Nephron progenitor cell (in vitro differentiated cells): ENCODE measurements at regions not wholly inside any gene's neighbourhood (a gene's known extent, or its start where the extent isn't known, plus 50 kb on each side); places are given as distances from the start of the nearest gene placed in this dataset.
"Not testable (repeated sequence)": the region's sequence is repeated elsewhere in the genome, so short reads cannot be mapped to it uniquely, and the experiment has no call there.

Experiments
- DNase-seq: peaks from one replicate; pipeline ENCODE4 v3.0.0; 2021
- H3K27ac Mint-ChIP-seq: 2 replicates; pipeline ENCODE4 v1.8.0; 2021; ENCODE audit warnings: mild to moderate bottlenecking, moderate library complexity, mixed read lengths
- H3K27me3 Mint-ChIP-seq: 2 replicates; pipeline ENCODE4 v1.8.0; 2021; ENCODE audit warnings: mild to moderate bottlenecking, low read depth, mixed read lengths; ENCODE audit not compliant: poor library complexity
- H3K36me3 Mint-ChIP-seq: 2 replicates; pipeline ENCODE4 v1.8.0; 2021; ENCODE audit warnings: low read depth, mixed read lengths
- H3K4me1 Mint-ChIP-seq: 2 replicates; pipeline ENCODE4 v1.8.0; 2021; ENCODE audit warnings: mixed read lengths
- H3K4me3 Mint-ChIP-seq: 2 replicates; pipeline ENCODE4 v1.8.0; 2021; ENCODE audit warnings: mild to moderate bottlenecking, moderate library complexity, mixed read lengths
- H3K9me3 Mint-ChIP-seq: 2 replicates; pipeline ENCODE4 v1.8.0; 2021; ENCODE audit warnings: mild to moderate bottlenecking, moderate library complexity, mixed read lengths
- TF ChIP-seq, protein P1 (sequence below): fragments of 200-600 bp; sonication (generic); IDR thresholded peaks from 2 replicates; pipeline ENCODE4 v1.5.0; 2021; ENCODE audit warnings: antibody characterized with exemption

DNA sequence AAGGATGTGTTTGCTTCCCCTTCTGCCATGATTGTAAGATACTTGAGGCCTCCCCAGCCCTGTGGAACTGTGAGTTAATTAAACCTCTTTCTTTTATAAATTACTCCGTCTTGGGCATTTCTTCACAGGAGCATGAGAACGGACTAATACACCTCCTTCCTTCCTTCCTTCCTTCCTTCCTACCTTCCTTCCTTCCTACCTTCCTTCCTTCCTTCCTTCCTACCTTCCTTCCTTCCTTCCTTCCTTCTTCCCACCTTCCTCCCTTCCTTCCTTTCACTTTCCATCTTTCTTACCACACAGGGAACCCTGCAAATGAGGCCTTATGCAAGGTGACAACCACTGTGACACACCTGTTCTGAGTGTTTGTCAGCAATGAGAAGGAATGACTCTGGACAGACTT lies 141.3 kb upstream of the EXOC2 start:
- no peak overlapping the region for H3K27ac Mint-ChIP-seq
- peaks cover 3% of the 10 kb centered on the region for H3K36me3 Mint-ChIP-seq
- no peak overlapping the region for H3K4me3 Mint-ChIP-seq
- peaks cover 7% of the 10 kb centered on the region for H3K27me3 Mint-ChIP-seq
- no peak for DNase-seq
- no peaks in the 10 kb centered on the region for H3K4me1 Mint-ChIP-seq
- TF ChIP-seq, protein P1, sequence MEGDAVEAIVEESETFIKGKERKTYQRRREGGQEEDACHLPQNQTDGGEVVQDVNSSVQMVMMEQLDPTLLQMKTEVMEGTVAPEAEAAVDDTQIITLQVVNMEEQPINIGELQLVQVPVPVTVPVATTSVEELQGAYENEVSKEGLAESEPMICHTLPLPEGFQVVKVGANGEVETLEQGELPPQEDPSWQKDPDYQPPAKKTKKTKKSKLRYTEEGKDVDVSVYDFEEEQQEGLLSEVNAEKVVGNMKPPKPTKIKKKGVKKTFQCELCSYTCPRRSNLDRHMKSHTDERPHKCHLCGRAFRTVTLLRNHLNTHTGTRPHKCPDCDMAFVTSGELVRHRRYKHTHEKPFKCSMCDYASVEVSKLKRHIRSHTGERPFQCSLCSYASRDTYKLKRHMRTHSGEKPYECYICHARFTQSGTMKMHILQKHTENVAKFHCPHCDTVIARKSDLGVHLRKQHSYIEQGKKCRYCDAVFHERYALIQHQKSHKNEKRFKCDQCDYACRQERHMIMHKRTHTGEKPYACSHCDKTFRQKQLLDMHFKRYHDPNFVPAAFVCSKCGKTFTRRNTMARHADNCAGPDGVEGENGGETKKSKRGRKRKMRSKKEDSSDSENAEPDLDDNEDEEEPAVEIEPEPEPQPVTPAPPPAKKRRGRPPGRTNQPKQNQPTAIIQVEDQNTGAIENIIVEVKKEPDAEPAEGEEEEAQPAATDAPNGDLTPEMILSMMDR: no peak
- peaks cover 40% of the 10 kb centered on the region for H3K9me3 Mint-ChIP-seq

DNA sequence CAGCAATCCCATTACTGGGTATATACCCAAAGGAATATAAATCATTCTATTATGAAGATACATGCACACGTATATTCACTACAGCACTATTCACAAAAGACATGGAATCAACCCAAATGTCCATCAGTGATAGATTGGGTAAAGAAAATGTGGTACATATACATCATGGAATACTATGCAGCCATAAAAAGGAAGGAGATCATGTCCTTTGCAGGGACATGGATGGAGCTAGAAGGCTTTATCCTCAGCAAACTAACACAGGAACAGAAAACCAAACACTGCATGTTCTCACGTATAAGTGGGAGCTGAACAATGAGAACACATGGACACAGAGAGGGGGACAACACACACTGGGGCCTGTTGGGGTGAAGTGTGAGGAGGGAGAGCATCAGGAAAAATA lies 139.9 kb upstream of the EXOC2 start:
- not testable (repeated sequence) for H3K27ac Mint-ChIP-seq, H3K4me1 Mint-ChIP-seq, DNase-seq, H3K36me3 Mint-ChIP-seq, H3K27me3 Mint-ChIP-seq, H3K4me3 Mint-ChIP-seq
- peaks cover 41% of the 10 kb centered on the region for H3K9me3 Mint-ChIP-seq

DNA sequence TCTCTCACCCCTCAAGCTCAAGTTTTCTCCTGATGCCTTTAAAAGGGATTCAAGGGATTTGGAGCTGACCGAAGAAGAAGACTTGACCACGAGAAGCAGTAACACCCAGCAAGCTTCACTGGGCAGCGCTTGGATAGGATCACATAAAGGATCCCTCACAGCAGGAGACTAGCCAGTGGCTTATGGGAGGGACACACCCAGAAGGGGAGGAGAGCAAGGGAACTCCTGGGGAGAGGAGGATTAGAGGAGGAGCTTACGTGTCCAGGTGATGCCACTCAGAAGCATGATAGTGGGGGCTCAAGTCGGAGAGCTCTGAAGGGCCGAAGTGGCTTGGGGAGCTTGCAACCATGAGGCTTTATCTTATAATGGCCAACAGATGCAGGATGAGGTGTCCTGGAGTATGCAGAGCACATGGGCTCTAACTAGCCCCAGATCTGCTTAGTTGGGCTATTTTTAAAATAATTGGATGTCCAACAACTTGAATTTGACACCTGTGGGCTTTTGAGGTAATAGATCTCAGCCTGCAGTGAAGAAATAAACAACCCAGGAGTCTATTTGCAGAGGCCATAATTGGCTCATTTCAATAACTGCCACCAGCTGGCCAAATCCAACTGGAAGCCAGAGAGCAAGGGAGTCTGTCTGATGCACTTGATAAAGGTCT lies 137.9 kb upstream of the EXOC2 start:
- Mint-ChIP-seq H3K9me3 (peaks cover 58% of the 10 kb centered on the region), H3K27me3 (peaks cover 4% of the 10 kb centered on the region), H3K4me3 (no peak overlapping the region), H3K27ac (no peak overlapping the region), H3K4me1 (no peaks in the 10 kb centered on the region), H3K36me3 (peaks cover 18% of the 10 kb centered on the region)
- DNase-seq: no peak
- TF ChIP-seq, protein P1: no peak

GRCh38 chr6:829656-830055 lies 136.7 kb upstream of the EXOC2 start:
- no peak for DNase-seq
- TF ChIP-seq, protein P1: no peak
- peaks cover 68% of the 10 kb centered on the region for H3K9me3 Mint-ChIP-seq
- H3K4me3 Mint-ChIP-seq: no peak overlapping the region
- no peak overlapping the region for H3K27ac Mint-ChIP-seq
- H3K36me3 Mint-ChIP-seq: peaks cover 18% of the 10 kb centered on the region
- H3K4me1 Mint-ChIP-seq: no peaks in the 10 kb centered on the region
- H3K27me3 Mint-ChIP-seq: peaks cover 4% of the 10 kb centered on the region

- Mint-ChIP-seq H3K4me3 (no peak overlapping the region), H3K36me3 (peaks cover 18% of the 10 kb centered on the region), H3K9me3 (peaks cover 53% of the 10 kb centered on the region), H3K4me1 (no peaks in the 10 kb centered on the region), H3K27me3 (peaks cover 4% of the 10 kb centered on the region), H3K27ac (no peak overlapping the region)
- TF ChIP-seq, protein P1: no peak
- no peak for DNase-seq
These were observed 134.5 kb upstream of the EXOC2 start for GRCh38 chr6:827431-827830.

DNA sequence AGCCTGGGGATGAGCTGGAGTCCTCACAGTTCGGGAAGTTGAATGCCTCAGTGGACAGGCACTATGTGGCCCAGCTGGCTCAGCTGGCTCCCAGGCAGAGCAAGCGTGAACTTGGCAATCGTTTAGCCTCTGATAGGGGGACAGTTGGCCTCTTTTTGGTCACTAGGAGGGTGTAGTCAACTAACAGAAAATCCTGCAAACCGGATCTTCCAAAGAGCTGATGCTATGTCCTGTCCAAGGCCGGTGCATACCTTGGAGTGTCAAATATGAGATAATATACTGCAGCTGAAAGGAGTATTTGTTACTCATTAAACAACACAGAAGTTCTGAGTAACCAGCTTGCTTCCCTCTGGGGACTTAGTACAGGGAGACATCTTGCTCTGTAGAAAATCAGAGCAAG lies 126.2 kb upstream of the EXOC2 start:
- no peak overlapping the region for H3K4me3 Mint-ChIP-seq
- no peak overlapping the region for H3K27ac Mint-ChIP-seq
- no peaks in the 10 kb centered on the region for H3K9me3 Mint-ChIP-seq
- H3K27me3 Mint-ChIP-seq: peaks cover 5% of the 10 kb centered on the region
- TF ChIP-seq, protein P1: no peak
- H3K36me3 Mint-ChIP-seq: no peaks in the 10 kb centered on the region
- no peak for DNase-seq
- peaks cover 5% of the 10 kb centered on the region for H3K4me1 Mint-ChIP-seq
